ENCODE measurements at regions not wholly inside any gene's neighbourhood (a gene's known extent, or its start where the extent isn't known, plus 50 kb on each side); places are given as distances from the start of the nearest gene placed in this dataset.
"Not testable (repeated sequence)": the region's sequence is repeated elsewhere in the genome, so short reads cannot be mapped to it uniquely, and the experiment has no call there.

DNA sequence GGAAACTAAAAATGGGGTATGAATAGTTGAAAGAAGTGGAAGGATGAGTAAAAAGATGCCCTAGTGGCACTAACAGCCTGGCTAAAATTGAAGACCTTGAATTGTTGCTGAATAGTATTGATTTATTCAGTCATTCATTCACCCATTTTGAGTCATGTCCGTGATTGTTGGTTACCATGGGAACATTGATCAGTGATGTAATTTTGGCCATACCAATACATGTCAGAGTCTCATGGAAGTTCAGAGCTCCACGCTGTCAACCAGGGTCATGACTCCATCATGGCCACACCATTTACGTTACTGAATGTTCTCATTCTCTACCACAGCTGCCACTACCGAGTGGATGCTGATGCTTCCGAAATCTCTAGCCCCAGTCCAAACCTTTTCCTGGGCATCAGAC, 62.5 kb upstream of the FOXE1 start:
- H3K4me1 ChIP-seq = no peaks in the 10 kb centered on the region
- no peak for TF ChIP-seq POLR2A (IDR thresholded peaks at IDR 0.05)
- H3K36me3 ChIP-seq = no peaks in the 10 kb centered on the region
- WGBS, 2 donors (ENCODE audit: low coverage in 1 of 2) = 84 to 87% methylated on average over 5 of the region's 5 CpGs
- no peak overlapping the region for H3K4me3 ChIP-seq
- no peaks in the 10 kb centered on the region for H3K9me3 ChIP-seq
- peaks cover 44% of the 10 kb centered on the region for H3K27me3 ChIP-seq
- no peak for ATAC-seq
- H3K27ac ChIP-seq = no peak overlapping the region

DNA sequence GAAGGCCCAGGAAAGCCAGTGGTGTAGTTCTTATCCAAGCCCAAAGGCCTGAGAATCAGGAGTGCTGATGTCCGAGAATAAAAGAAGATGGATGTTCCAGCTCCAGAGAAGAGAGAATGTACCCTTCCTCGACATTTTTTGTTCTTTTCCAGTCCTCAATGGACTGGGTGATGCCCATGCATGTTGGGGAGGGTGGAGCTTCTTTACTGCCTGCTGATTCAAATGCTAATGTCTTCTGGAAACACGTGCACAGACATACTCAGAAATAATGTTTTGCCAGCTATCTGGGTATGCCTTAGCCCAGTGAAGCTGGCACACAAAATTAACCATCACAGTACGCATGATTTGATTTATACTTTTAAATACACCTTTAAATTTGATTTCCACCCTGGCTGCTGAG, 61.5 kb upstream of the FOXE1 start:
- Histone ChIP-seq H3K27me3 (peaks cover 46% of the 10 kb centered on the region), H3K9me3 (no peaks in the 10 kb centered on the region), H3K27ac (no peak overlapping the region), H3K4me3 (no peak overlapping the region), H3K36me3 (no peaks in the 10 kb centered on the region), H3K4me1 (no peaks in the 10 kb centered on the region)
- ATAC-seq = no peak
- TF ChIP-seq POLR2AphosphoS5 (IDR thresholded peaks at IDR 0.05) = no peak
- 60 to 65% methylated on average over 3 to 4 of the region's 4 CpGs for WGBS, 2 donors (ENCODE audit: low coverage in 1 of 2)

DNA sequence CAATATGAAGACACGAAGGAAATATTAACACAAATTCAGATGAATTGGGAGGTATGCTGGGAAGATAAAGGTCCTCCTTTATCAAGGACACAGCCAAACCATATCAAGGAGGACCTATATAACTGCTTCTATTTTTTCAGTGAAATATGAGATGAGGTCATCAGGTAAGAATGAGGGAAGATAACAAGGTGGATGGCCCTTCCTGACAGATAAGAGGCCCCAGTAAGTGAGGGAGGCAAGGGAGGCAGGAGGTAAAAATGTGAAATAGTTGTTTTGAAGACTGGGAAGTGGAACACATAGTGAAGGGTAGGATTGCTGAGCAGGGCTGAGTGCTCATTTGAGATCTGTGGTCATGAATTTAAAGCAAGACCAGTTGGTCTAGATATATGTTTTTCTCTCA, 60.0 kb upstream of the FOXE1 start:
- no peak overlapping the region for H3K27ac ChIP-seq
- TF ChIP-seq POLR2AphosphoS5 (IDR thresholded peaks at IDR 0.05) (no peak), POLR2A (IDR thresholded peaks at IDR 0.05) (no peak), EP300 (IDR thresholded peaks at IDR 0.05) (no peak)
- TF ChIP-seq, protein P1, sequence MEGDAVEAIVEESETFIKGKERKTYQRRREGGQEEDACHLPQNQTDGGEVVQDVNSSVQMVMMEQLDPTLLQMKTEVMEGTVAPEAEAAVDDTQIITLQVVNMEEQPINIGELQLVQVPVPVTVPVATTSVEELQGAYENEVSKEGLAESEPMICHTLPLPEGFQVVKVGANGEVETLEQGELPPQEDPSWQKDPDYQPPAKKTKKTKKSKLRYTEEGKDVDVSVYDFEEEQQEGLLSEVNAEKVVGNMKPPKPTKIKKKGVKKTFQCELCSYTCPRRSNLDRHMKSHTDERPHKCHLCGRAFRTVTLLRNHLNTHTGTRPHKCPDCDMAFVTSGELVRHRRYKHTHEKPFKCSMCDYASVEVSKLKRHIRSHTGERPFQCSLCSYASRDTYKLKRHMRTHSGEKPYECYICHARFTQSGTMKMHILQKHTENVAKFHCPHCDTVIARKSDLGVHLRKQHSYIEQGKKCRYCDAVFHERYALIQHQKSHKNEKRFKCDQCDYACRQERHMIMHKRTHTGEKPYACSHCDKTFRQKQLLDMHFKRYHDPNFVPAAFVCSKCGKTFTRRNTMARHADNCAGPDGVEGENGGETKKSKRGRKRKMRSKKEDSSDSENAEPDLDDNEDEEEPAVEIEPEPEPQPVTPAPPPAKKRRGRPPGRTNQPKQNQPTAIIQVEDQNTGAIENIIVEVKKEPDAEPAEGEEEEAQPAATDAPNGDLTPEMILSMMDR (IDR thresholded peaks at IDR 0.05) = no peak
- no peak for ATAC-seq

DNA sequence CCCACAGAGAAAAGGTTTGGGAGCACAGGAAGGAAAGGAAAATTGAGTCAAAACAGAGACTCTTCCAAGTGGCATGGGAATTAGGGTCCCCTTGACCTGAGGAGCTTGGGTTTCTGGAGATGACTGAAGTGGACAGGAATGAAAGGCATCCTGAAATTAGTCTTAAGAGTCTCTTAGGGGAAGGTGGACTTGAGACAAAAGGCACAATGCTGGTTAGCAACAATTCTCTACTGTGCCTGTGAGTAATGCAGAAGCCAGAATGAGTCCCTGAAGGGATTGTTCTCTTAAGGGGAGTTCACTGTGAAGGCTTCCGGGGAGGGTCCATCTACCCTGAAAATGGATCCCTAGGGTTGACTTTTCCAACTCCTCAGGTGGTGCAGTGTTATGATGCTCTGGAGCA, 58.4 kb upstream of the FOXE1 start:
- H3K27ac ChIP-seq = no peak overlapping the region
- no peaks in the 10 kb centered on the region for H3K36me3 ChIP-seq
- TF ChIP-seq POLR2AphosphoS5 (IDR thresholded peaks at IDR 0.05) (no peak), EP300 (IDR thresholded peaks at IDR 0.05) (no peak), POLR2A (IDR thresholded peaks at IDR 0.05) (no peak)
- TF ChIP-seq, protein P1 (IDR thresholded peaks at IDR 0.05) = no peak
- ATAC-seq = no peak
- 80 to 83% methylated on average over 1 of the region's 1 CpG for WGBS, 2 donors (ENCODE audit: low coverage in 1 of 2)
- no peaks in the 10 kb centered on the region for H3K4me1 ChIP-seq
- H3K27me3 ChIP-seq = peaks cover 49% of the 10 kb centered on the region
- no peaks in the 10 kb centered on the region for H3K9me3 ChIP-seq
- H3K4me3 ChIP-seq = no peak overlapping the region

More for the DNA sequence above, 60.0 kb upstream of the FOXE1 start:
- no peaks in the 10 kb centered on the region for H3K36me3 ChIP-seq
- H3K4me1 ChIP-seq = no peaks in the 10 kb centered on the region
- H3K4me3 ChIP-seq = no peak overlapping the region
- H3K27me3 ChIP-seq = peaks cover 52% of the 10 kb centered on the region
- WGBS, 2 donors (ENCODE audit: low coverage in 1 of 2) = 83 to 84% methylated on average over 1 of the region's 1 CpG
- no peaks in the 10 kb centered on the region for H3K9me3 ChIP-seq

DNA sequence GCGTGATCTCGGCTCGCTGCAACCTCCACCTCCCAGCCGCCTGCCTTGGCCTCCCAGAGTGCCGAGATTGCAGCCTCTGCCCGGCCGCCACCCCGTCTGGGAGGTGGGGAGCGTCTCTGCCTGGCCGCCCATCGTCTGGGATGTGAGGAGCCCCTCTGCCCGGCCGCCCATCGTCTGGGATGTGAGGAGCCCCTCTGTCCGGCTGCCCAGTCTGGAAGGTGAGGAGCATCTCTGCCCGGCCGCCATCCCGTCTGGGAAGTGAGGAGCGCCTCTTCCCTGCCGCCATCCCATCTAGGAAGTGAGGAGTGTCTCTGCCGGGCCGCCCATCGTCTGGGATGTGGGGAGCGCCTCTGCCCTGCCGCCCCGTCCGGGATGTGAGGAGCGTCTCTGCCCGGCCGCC, 56.9 kb upstream of the FOXE1 start:
- H3K36me3 ChIP-seq, H3K27ac ChIP-seq, ATAC-seq, H3K9me3 ChIP-seq, H3K4me3 ChIP-seq, H3K4me1 ChIP-seq: not testable (repeated sequence)
- no CpG with 5 or more reads among the region's 30 CpGs for WGBS, 2 donors (ENCODE audit: low coverage in 1 of 2)
- peaks cover 51% of the 10 kb centered on the region for H3K27me3 ChIP-seq

DNA sequence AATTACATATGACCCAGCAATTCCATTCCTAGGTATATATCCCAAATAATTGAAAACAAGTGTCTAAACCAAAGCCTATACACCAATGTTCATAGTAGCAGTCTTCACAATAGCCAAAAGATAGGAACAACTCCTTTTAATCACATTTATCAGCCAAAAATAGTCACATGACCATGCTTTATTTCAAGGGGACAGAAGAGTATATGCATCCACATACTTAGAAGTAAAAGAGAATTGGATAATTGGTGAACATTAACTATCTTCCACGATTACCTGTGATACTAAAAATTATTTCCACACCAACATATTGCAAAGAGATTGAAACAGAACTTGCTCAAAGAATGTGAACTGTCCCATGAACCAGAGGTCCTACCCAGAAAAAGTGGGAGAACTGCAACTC, 51.8 kb upstream of the FOXE1 start:
- TF ChIP-seq EP300 (IDR thresholded peaks at IDR 0.05) = no peak
- TF ChIP-seq, protein P1 (IDR thresholded peaks at IDR 0.05) = no peak
- peaks cover 78% of the 10 kb centered on the region for H3K27me3 ChIP-seq
- WGBS, 2 donors (ENCODE audit: low coverage in 1 of 2) = 30 to 60% methylated on average over 1 of the region's 1 CpG
- ATAC-seq = no peak
- H3K9me3 ChIP-seq = no peaks in the 10 kb centered on the region
- H3K36me3 ChIP-seq = no peaks in the 10 kb centered on the region
- H3K27ac ChIP-seq = no peak overlapping the region
- no peak overlapping the region for H3K4me3 ChIP-seq
- peaks cover 0 to 13% (median 5%) of the 10 kb centered on the region in 3 donors for H3K4me1 ChIP-seq

DNA sequence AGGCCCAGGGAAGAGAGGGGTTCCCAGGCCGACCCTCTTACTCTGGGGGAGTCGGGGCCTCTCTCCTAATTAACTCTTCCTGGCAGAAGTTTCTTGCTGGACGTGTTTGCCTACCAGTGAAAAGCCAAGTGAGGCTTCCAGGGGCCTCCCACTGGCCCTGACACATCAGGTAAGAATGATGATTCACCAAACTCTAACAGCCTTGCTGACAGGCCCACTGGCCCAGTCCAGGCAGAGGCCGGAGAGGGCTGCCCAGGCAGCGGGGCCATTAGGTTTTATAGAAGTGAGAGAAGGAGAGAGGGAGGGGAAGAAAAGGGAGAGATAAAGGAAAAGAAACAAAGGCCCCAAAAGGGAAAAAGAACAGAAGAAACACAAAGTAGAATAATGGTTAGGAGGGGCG, 50.8 kb upstream of the FOXE1 start:
- no peaks in the 10 kb centered on the region for H3K9me3 ChIP-seq
- no peak overlapping the region for H3K4me3 ChIP-seq
- WGBS, 2 donors (ENCODE audit: low coverage in 1 of 2) = 84 to 100% methylated on average over 1 to 3 of the region's 6 CpGs
- no peak for ATAC-seq
- peaks cover 0 to 13% (median 5%) of the 10 kb centered on the region in 3 donors for H3K4me1 ChIP-seq
- peaks cover 74% of the 10 kb centered on the region for H3K27me3 ChIP-seq
- TF ChIP-seq POLR2A (IDR thresholded peaks at IDR 0.05) = no peak
- TF ChIP-seq, protein P1 (IDR thresholded peaks at IDR 0.05) = no peak
- no peak for TF ChIP-seq POLR2AphosphoS5 (IDR thresholded peaks at IDR 0.05)
- no peak for TF ChIP-seq EP300 (IDR thresholded peaks at IDR 0.05)
- H3K36me3 ChIP-seq = no peaks in the 10 kb centered on the region
- H3K27ac ChIP-seq = no peak overlapping the region

Measured in gastroesophageal sphincter (tissue), 4 donors.